RKO (cell line): ENCODE measurements at regions not wholly inside any gene's neighbourhood (a gene's known extent, or its start where the extent isn't known, plus 50 kb on each side); places are given as distances from the start of the nearest gene placed in this dataset.

Source experiments
- DNase-seq: peaks from one replicate; pipeline ENCODE4 v3.0.0-alpha.2; 2016; ENCODE audit warnings: low spot score

- DNase-seq: no peak
These were observed 374.1 kb upstream of the TBL1XR1 start for GRCh38 chr3:177571271-177571943.

- no peak for DNase-seq
These were observed 374.6 kb upstream of the TBL1XR1 start for GRCh38 chr3:177571944-177572315.

- no peak for DNase-seq
These were observed 377.1 kb upstream of the TBL1XR1 start for GRCh38 chr3:177574222-177574856.

GRCh38 chr3:177576746-177577145 lies 379.5 kb upstream of the TBL1XR1 start:
- DNase-seq: no peak

- DNase-seq: no peak
These were observed 381.2 kb upstream of the TBL1XR1 start for GRCh38 chr3:177578488-177578887.

GRCh38 chr3:177579419-177579818 lies 382.1 kb upstream of the TBL1XR1 start:
- DNase-seq: no peak

- no peak for DNase-seq
These were observed 383.2 kb upstream of the TBL1XR1 start for GRCh38 chr3:177580437-177580836.

GRCh38 chr3:177585271-177585670 lies 388.0 kb upstream of the TBL1XR1 start:
- DNase-seq: no peak

GRCh38 chr3:177589041-177589650 lies 391.9 kb upstream of the TBL1XR1 start:
- no peak for DNase-seq

GRCh38 chr3:177589911-177590381 lies 392.7 kb upstream of the TBL1XR1 start:
- DNase-seq: no peak

- no peak for DNase-seq
These were observed 393.5 kb upstream of the TBL1XR1 start for GRCh38 chr3:177590826-177591225.

GRCh38 chr3:177591379-177591778 lies 394.1 kb upstream of the TBL1XR1 start:
- DNase-seq: no peak

- DNase-seq: no peak
These were observed 396.8 kb upstream of the TBL1XR1 start for GRCh38 chr3:177594096-177594495.

- no peak for DNase-seq
These were observed 398.4 kb upstream of the TBL1XR1 start for GRCh38 chr3:177595530-177596188.

- no peak for DNase-seq
These were observed 399.1 kb upstream of the TBL1XR1 start for GRCh38 chr3:177596248-177596815.

GRCh38 chr3:177596816-177597271 lies 399.6 kb upstream of the TBL1XR1 start:
- DNase-seq: no peak

- no peak for DNase-seq
These were observed 400.2 kb upstream of the TBL1XR1 start for GRCh38 chr3:177597311-177598096.

GRCh38 chr3:177598097-177598833 lies 401.0 kb upstream of the TBL1XR1 start:
- DNase-seq: no peak

- DNase-seq: no peak
These were observed 402.0 kb upstream of the TBL1XR1 start for GRCh38 chr3:177599326-177599725.

GRCh38 chr3:177599837-177600236 lies 402.6 kb upstream of the TBL1XR1 start:
- DNase-seq: no peak

- no peak for DNase-seq
These were observed 403.1 kb upstream of the TBL1XR1 start for GRCh38 chr3:177600411-177600810.
